IMR-90 (cell line): ENCODE measurements at regions not wholly inside any gene's neighbourhood (a gene's known extent, or its start where the extent isn't known, plus 50 kb on each side); places are given as distances from the start of the nearest gene placed in this dataset.
A peak's percentile ranks its signal among the peaks of the same experiment; 100 is the strongest.

Experiments
- ATAC-seq: fragments of 200-7000 bp; cut with Tn5 transposase; 2 replicates; pipeline ENCODE4 v1.9.1; 2020; ENCODE audit warnings: low read depth, mild to moderate bottlenecking, moderate library complexity
- BruUV-seq: library from RNA; stranded (reverse); fragments of 400-500 nt; replicated peaks from 2 replicates; lab custom pipeline; 2021; lab: Mats Ljungman, UMichigan
- CTCF ChIA-PET: fragments of 300-600 bp; formaldehyde crosslinking; extraction: SDS; loops from one replicate; lab custom pipeline; 2021; ENCODE audit warnings: antibody characterized with exemption; lab: Yijun Ruan, JAX
- POLR2A ChIA-PET: fragments of 300-600 bp; sonication (Branson Sonifier 250); formaldehyde crosslinking; loops from one replicate; lab custom pipeline; 2022; ENCODE audit warnings: antibody characterized with exemption; ENCODE audit not compliant: unreplicated experiment; lab: Charles Lee
- DNase-seq: peaks from one replicate; pipeline ENCODE4 v3.0.0; 2013
- H2AFZ ChIP-seq: replicated peaks from 2 replicates; pipeline ENCODE3; 2013; ENCODE audit warnings: low read length, mild to moderate bottlenecking; ENCODE audit not compliant: poor library complexity
- H2AK5ac ChIP-seq: 2 replicates; pipeline ENCODE4 v1.6.1; 2013; ENCODE audit warnings: low read depth, low read length, inconsistent platforms
- H2AK9ac ChIP-seq: replicated peaks from 2 replicates; pipeline ENCODE3; 2013; ENCODE audit warnings: mild to moderate bottlenecking, low read depth, low read length, moderate library complexity; ENCODE audit not compliant: poor library complexity
- H2BK120ac ChIP-seq: 2 replicates; pipeline ENCODE4 v1.6.1; 2013; ENCODE audit warnings: low read depth, low read length, inconsistent platforms
- H2BK15ac ChIP-seq: 3 replicates; pipeline ENCODE4 v1.6.1; 2013; ENCODE audit warnings: low read depth, low read length, inconsistent platforms
- H2BK20ac ChIP-seq: 2 replicates; pipeline ENCODE4 v1.6.1; 2013; ENCODE audit warnings: low read depth, mild to moderate bottlenecking, inconsistent platforms, low read length, moderate library complexity
- H2BK5ac ChIP-seq: 2 replicates; pipeline ENCODE4 v1.6.1; 2013; ENCODE audit warnings: mild to moderate bottlenecking, low read depth, low read length, inconsistent platforms; ENCODE audit not compliant: poor library complexity, severe bottlenecking
- H3K14ac ChIP-seq: replicated peaks from 2 replicates; pipeline ENCODE4 v1.6.1; 2013; ENCODE audit warnings: low read depth, low read length, inconsistent platforms
- H3K18ac ChIP-seq: 2 replicates; pipeline ENCODE4 v1.6.1; 2013; ENCODE audit warnings: low read depth, low read length, control low read depth
- H3K23ac ChIP-seq: 2 replicates; pipeline ENCODE4 v1.6.1; 2013; ENCODE audit warnings: low read depth, low read length, inconsistent platforms
- H3K27ac ChIP-seq: 2 replicates; pipeline ENCODE4 v1.5.1; 2013; ENCODE audit warnings: mild to moderate bottlenecking, control low read depth, low read length; ENCODE audit not compliant: insufficient read depth
- H3K27me3 ChIP-seq: 2 replicates; pipeline ENCODE4 v1.6.1; 2013; ENCODE audit warnings: low read length; ENCODE audit not compliant: control insufficient read depth, insufficient read depth
- H3K36me3 ChIP-seq: 2 replicates; pipeline ENCODE4 v1.6.1; 2013; ENCODE audit warnings: low read length, mixed read lengths; ENCODE audit not compliant: control insufficient read depth, insufficient read depth
- H3K4ac ChIP-seq: 2 replicates; pipeline ENCODE4 v1.6.1; 2013; ENCODE audit warnings: low read depth, low read length, inconsistent platforms
- H3K4me1 ChIP-seq: 2 replicates; pipeline ENCODE4 v1.6.1; 2013; ENCODE audit warnings: low read length, mixed read lengths; ENCODE audit not compliant: control insufficient read depth, insufficient read depth
- H3K4me2 ChIP-seq: 2 replicates; pipeline ENCODE4 v1.6.1; 2013; ENCODE audit warnings: low read depth, mild to moderate bottlenecking, control low read depth, low read length, moderate library complexity
- H3K4me3 ChIP-seq: 2 replicates; pipeline ENCODE4 v1.5.1; 2013; ENCODE audit warnings: low read depth, mild to moderate bottlenecking, control low read depth, low read length, moderate library complexity; ENCODE audit not compliant: insufficient read depth
- H3K56ac ChIP-seq: 2 replicates; pipeline ENCODE4 v1.6.1; 2013; ENCODE audit warnings: low read length, inconsistent platforms; ENCODE audit not compliant: insufficient read depth; ENCODE audit errors: extremely low read depth
- H3K79me1 ChIP-seq, 2 experiments: 2 replicates each; pipeline ENCODE4 v1.6.1; 2013; ENCODE audit warnings: low read length in 2 of 2, inconsistent platforms in 1 of 2, low read depth in 1 of 2
- H3K9ac ChIP-seq: 2 replicates; pipeline ENCODE4 v1.6.1; 2013; ENCODE audit warnings: low read depth, low read length, control low read depth
- H3K9me1 ChIP-seq: 2 replicates; pipeline ENCODE4 v1.6.1; 2013; ENCODE audit warnings: low read length, inconsistent platforms; ENCODE audit not compliant: insufficient read depth
- H3K9me3 ChIP-seq: 2 replicates; pipeline ENCODE4 v1.6.1; 2013; ENCODE audit warnings: low read length; ENCODE audit not compliant: control insufficient read depth, insufficient read depth
- H4K20me1 ChIP-seq: 2 replicates; pipeline ENCODE4 v1.6.1; 2013; ENCODE audit warnings: low read length, inconsistent platforms; ENCODE audit not compliant: insufficient read depth
- H4K5ac ChIP-seq: 2 replicates; pipeline ENCODE4 v1.6.1; 2013; ENCODE audit warnings: mild to moderate bottlenecking, low read depth, low read length, control low read depth
- H4K8ac ChIP-seq, 2 experiments: 2 replicates each; pipeline ENCODE4 v1.6.1; 2013; ENCODE audit warnings: low read depth in 2 of 2, low read length in 2 of 2, control low read depth in 1 of 2, inconsistent platforms in 1 of 2
- H4K91ac ChIP-seq: 2 replicates; pipeline ENCODE4 v1.6.1; 2013; ENCODE audit warnings: low read depth, low read length, inconsistent platforms; ENCODE audit not compliant: insufficient read depth
- CEBPB ChIP-seq: IDR thresholded peaks from 2 replicates; pipeline ENCODE4 v1.6.1; 2012; ENCODE audit warnings: low read depth, low read length, improper control_type of control experiment
- ELK1 ChIP-seq: fragments of 150-350 bp; IDR thresholded peaks from 2 replicates; pipeline ENCODE4 v1.6.1; 2016; ENCODE audit warnings: low read depth, mild to moderate bottlenecking, low read length, moderate library complexity, borderline replicate concordance
- WGBS, 2 experiments: methylation state at CpG; one replicate each; pipeline versions ENCODE4 v1.1.5 to v1.1.7; 2013; ENCODE audit warnings: missing lambda C conversion rate in 2 of 2; ENCODE audit not compliant: insufficient read length in 1 of 2; ENCODE audit errors: extremely low coverage in 2 of 2; 5-methylcytosine and 5-hydroxymethylcytosine counted together
- dilution Hi-C: fragments of 300-500 bp; cut with HindIII; formaldehyde crosslinking; loops from one replicate; pipeline ENCODE4 v1.14.3; 2018; ENCODE audit warnings: low sequenced_read_pairs; ENCODE audit not compliant: unreplicated experiment
- in situ Hi-C: fragments of 300-500 bp; cut with MboI; formaldehyde crosslinking; loops from 3 replicates; pipeline ENCODE4 v1.14.3; 2019; ENCODE audit warnings: low sequenced_read_pairs, inconsistent platforms, mixed read lengths
- intact Hi-C: fragments of 100-400 bp; cut with micrococcal nuclease; formaldehyde crosslinking; loops from 2 replicates; pipeline ENCODE4 v1.10.0; 2022

GRCh38 chr15:62779899-62780298, 262.6 kb upstream of the TPM1 start:
- Histone ChIP-seq H4K91ac (no peak overlapping the region), H3K9me1 (peaks cover 13% of the 10 kb centered on the region), H3K4me2 (no peak overlapping the region), H4K5ac (no peak overlapping the region), H4K20me1 (no peaks in the 10 kb centered on the region), H3K36me3 (peaks cover 4% of the 10 kb centered on the region; the same call in 1 of the 2 replicates), H2BK5ac (no peak overlapping the region), H3K27me3 (no peaks in the 10 kb centered on the region), H3K4ac (no peak overlapping the region), H2AK5ac (no peak overlapping the region; the same call in 1 of the 2 replicates), H2AK9ac (no peak overlapping the region), H3K27ac (no peak overlapping the region), H2BK20ac (no peak overlapping the region), H3K79me1 (peaks cover 0 to 14% of the 10 kb centered on the region in 2 experiments; a peak in 2 of 4 replicates), H3K14ac (0 out of 2 replicates have a peak overlapping the region, but pooled peaks have one; percentile 14), H3K23ac (peak overlapping the region; percentile 32; the same call in 1 of the 2 replicates), H3K56ac (no peak overlapping the region), H2AFZ (no peak overlapping the region), H4K8ac (no peak overlapping the region), H2BK120ac (no peak overlapping the region), H3K9me3 (no peaks in the 10 kb centered on the region), H3K9ac (no peak overlapping the region), H3K4me1 (peaks cover 18% of the 10 kb centered on the region), H3K18ac (no peak overlapping the region), H2BK15ac (no peak overlapping the region; the same call in 2 of the 3 replicates), H3K4me3 (no peak overlapping the region)
- WGBS, 2 experiments: no CpG with 5 or more reads among the region's 3 CpGs
- no peak for DNase-seq
- dilution Hi-C loops (no loop called here), intact Hi-C loops (loop anchor here (5.0 to 10.0 kb wide), 3 partner anchors 115 to 482 kb away; no protein-coding TSS in a partner anchor), in situ Hi-C loops (loop anchor here (5.0 kb wide), 1 partner anchor 267 kb away; no protein-coding TSS in a partner anchor)
- CTCF ChIA-PET: no interaction called here
- POLR2A ChIA-PET: interaction anchor here (0.6 kb wide), 1 partner anchor 116 kb away, joined by 3 read pairs; no protein-coding TSS in a partner anchor
- BruUV-seq: no TSS peak
- ATAC-seq: no peak
- TF ChIP-seq CEBPB (no peak), ELK1 (no peak)
